Ishikawa (cell line): ENCODE measurements at regions not wholly inside any gene's neighbourhood (a gene's known extent, or its start where the extent isn't known, plus 50 kb on each side); places are given as distances from the start of the nearest gene placed in this dataset.

Experiments used
- CEBPB ChIP-seq: IDR thresholded peaks from 2 replicates; pipeline ENCODE4 v1.6.1; 2012
- CREB1 ChIP-seq: IDR thresholded peaks from 2 replicates; pipeline ENCODE4 v1.6.1; 2012; ENCODE audit warnings: low read depth
- EGR1 ChIP-seq: IDR thresholded peaks from 2 replicates; pipeline ENCODE4 v1.6.1; 2012
- EP300 ChIP-seq: IDR thresholded peaks from 2 replicates; pipeline ENCODE4 v1.6.1; 2012; ENCODE audit warnings: borderline replicate concordance
- FOXM1 ChIP-seq: IDR thresholded peaks from 2 replicates; pipeline ENCODE4 v1.6.1; 2012; ENCODE audit warnings: low read depth, borderline replicate concordance
- NFIC ChIP-seq: IDR thresholded peaks from 2 replicates; pipeline ENCODE4 v1.6.1; 2012
- RAD21 ChIP-seq: IDR thresholded peaks from 2 replicates; pipeline ENCODE4 v1.6.1; 2012; ENCODE audit warnings: low read depth
- TAF1 ChIP-seq: IDR thresholded peaks from 2 replicates; pipeline ENCODE4 v1.6.1; 2012; ENCODE audit warnings: low read depth, mild to moderate bottlenecking
- TCF12 ChIP-seq: IDR thresholded peaks from 2 replicates; pipeline ENCODE4 v1.6.1; 2012; ENCODE audit warnings: low read depth
- TEAD4 ChIP-seq: IDR thresholded peaks from 2 replicates; pipeline ENCODE4 v1.6.1; 2012
- YY1 ChIP-seq: IDR thresholded peaks from 2 replicates; pipeline ENCODE4 v1.6.1; 2012; ENCODE audit warnings: low read depth
- ZBTB7A ChIP-seq: IDR thresholded peaks from 2 replicates; pipeline ENCODE4 v1.6.1; 2012; ENCODE audit warnings: low read depth
- TF ChIP-seq, protein P1 (sequence below): IDR thresholded peaks from 2 replicates; pipeline ENCODE4 v1.6.1; 2012
- TF ChIP-seq, protein P2 (sequence below): IDR thresholded peaks from 2 replicates; pipeline ENCODE4 v1.6.1; 2012
- TF ChIP-seq, protein P3 (sequence below): IDR thresholded peaks from 2 replicates; pipeline ENCODE4 v1.6.1; 2012; ENCODE audit warnings: low read depth, mild to moderate bottlenecking

DNA sequence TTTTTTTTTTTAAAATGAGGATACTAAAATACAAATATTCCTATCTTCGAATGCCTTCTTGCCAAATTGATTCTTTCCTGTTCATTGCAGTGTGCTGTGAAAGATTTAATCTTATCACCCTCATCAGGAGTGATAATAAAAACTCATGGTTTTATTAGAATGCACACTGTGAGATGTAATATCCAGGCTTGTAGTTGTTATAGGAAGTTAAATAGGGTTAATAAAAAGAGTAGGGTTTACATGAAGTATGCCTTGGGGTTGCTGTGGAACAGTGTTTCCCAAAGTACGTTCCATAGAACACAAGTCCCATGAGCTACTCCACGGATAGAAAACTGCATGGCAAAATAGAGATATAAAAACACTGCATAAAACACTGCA lies 191.9 kb downstream of the SPP2 start:
- TF ChIP-seq EGR1 (no peak), TAF1 (no peak), CREB1 (no peak), FOXM1 (no peak), TEAD4 (no peak)
- TF ChIP-seq, protein P1, sequence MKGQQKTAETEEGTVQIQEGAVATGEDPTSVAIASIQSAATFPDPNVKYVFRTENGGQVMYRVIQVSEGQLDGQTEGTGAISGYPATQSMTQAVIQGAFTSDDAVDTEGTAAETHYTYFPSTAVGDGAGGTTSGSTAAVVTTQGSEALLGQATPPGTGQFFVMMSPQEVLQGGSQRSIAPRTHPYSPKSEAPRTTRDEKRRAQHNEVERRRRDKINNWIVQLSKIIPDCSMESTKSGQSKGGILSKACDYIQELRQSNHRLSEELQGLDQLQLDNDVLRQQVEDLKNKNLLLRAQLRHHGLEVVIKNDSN = no peak

DNA sequence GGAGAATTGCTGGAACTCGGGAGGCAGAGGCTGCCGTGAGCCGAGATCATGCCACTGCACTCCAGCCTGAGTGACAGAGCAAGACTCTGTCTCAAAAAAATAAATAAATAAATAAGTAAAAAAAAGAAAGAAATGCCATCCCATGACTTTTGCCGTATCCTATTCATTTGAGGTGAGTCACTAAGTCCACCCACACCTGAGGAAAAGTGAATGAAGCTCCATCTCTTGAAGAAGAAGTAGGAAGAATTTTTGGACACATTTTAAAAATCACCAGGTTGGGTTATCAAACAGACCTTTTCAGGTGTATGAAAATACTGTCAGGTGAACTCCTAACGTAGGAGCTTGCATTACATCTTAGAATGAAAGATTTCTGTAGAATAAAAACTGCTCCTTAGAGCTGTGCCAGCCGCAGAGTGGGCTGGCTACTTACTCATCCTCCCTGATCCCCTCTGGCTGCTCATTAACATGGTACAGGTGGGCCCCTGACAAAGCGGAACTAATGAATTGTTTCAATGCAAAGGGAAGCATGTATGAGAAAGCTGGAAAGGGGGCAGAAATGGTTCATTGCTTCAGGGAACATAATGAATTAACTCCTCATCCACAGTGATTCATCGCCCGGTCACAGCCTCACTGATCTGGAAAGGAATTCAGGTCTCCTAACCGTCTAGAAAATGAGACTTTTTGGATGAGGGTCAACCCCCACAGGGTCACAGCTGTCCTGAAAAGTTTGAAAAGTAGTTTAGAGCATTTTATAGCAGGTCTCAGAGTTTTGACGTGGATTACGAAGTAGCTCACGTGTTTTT lies 191.4 kb downstream of the SPP2 start:
- TF ChIP-seq TCF12 = peak; percentile 100
- peak; percentile 53 for TF ChIP-seq CREB1
- TF ChIP-seq EP300 = peak; percentile 100
- TF ChIP-seq ZBTB7A = no peak
- TF ChIP-seq CEBPB = peak; percentile 58; the same call in 1 of the 2 replicates
- TF ChIP-seq FOXM1 = peak; percentile 99
- TF ChIP-seq, protein P1 = no peak
- no peak for TF ChIP-seq TAF1
- peak; percentile 98 for TF ChIP-seq TEAD4
- TF ChIP-seq, protein P2, sequence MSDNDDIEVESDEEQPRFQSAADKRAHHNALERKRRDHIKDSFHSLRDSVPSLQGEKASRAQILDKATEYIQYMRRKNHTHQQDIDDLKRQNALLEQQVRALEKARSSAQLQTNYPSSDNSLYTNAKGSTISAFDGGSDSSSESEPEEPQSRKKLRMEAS = peak; percentile 71; the same call in 1 of the 2 replicates
- TF ChIP-seq, protein P3, sequence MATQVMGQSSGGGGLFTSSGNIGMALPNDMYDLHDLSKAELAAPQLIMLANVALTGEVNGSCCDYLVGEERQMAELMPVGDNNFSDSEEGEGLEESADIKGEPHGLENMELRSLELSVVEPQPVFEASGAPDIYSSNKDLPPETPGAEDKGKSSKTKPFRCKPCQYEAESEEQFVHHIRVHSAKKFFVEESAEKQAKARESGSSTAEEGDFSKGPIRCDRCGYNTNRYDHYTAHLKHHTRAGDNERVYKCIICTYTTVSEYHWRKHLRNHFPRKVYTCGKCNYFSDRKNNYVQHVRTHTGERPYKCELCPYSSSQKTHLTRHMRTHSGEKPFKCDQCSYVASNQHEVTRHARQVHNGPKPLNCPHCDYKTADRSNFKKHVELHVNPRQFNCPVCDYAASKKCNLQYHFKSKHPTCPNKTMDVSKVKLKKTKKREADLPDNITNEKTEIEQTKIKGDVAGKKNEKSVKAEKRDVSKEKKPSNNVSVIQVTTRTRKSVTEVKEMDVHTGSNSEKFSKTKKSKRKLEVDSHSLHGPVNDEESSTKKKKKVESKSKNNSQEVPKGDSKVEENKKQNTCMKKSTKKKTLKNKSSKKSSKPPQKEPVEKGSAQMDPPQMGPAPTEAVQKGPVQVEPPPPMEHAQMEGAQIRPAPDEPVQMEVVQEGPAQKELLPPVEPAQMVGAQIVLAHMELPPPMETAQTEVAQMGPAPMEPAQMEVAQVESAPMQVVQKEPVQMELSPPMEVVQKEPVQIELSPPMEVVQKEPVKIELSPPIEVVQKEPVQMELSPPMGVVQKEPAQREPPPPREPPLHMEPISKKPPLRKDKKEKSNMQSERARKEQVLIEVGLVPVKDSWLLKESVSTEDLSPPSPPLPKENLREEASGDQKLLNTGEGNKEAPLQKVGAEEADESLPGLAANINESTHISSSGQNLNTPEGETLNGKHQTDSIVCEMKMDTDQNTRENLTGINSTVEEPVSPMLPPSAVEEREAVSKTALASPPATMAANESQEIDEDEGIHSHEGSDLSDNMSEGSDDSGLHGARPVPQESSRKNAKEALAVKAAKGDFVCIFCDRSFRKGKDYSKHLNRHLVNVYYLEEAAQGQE = no peak
- TF ChIP-seq EGR1 = 0 out of 2 replicates have a peak, but pooled peaks have one; percentile 21
- peak; percentile 98 for TF ChIP-seq NFIC
- 0 out of 2 replicates have a peak, but pooled peaks have one; percentile 39 for TF ChIP-seq YY1
- peak; percentile 39 for TF ChIP-seq RAD21

DNA sequence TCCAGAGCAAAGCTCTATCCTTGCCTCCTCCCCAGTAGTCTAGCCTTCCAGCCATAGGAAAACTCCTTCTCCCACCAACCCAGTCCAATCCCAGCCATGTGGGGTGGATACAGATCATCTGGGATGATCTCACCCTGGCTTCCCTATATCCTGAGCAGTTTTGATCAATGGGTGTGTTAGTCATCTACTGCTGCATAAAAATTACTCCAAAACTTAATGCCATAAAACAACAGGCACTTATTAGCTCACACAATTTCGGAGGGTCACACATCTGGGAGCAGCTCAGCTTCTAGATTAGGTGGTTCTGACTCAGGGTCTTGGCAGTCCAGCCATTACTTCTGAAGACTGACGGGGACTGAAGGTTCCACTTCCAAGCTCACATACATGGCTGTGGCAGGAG lies 190.4 kb downstream of the SPP2 start:
- TF ChIP-seq EP300 (no peak), FOXM1 (no peak), RAD21 (no peak), YY1 (no peak), EGR1 (no peak), TCF12 (no peak), CREB1 (no peak), ZBTB7A (no peak), TEAD4 (no peak), CEBPB (no peak), NFIC (no peak), TAF1 (no peak)
- TF ChIP-seq, protein P2 = no peak
- TF ChIP-seq, protein P3 = no peak
- TF ChIP-seq, protein P1 = no peak

DNA sequence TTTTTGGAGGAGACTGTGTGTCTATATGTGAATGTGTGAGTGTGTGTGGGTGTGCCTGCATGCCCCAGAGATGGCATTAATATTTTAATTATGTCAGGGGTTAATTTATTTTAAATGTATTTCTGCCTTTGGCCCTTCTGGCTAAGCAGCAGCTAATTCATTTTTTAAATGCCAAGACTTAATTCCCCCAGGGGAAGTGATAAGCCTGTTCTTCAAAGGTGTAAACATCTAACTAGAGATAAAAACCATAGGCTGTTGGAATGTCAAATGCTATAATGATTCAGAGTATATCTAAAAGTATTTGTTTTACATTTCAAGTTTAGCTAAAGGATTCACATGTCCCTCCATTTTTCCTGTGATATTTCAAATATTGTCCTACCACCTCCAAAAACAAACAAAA lies 184.7 kb downstream of the SPP2 start:
- no peak for TF ChIP-seq TEAD4
- TF ChIP-seq, protein P2 = no peak

DNA sequence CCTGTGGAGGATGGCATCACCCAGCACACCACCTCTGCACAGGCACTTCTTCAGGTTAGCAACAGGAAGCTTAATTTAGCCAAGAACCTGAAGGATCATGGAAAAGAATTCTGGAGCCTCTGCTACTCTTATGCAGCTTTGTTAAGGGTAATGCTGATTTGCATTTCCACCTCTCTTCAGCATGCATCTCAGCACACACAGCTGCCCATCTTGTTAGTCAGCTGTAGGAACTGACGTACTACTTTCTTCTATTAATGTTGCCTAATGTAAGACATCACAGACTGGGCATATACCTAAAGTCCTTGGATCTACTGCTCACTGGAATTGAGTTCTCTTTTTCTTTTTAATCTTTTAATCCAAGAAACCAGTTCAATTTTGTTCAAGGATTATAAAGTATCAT lies 181.0 kb downstream of the SPP2 start:
- TF ChIP-seq YY1 (no peak), RAD21 (no peak), TEAD4 (no peak), EGR1 (no peak), TAF1 (no peak), CREB1 (no peak)

DNA sequence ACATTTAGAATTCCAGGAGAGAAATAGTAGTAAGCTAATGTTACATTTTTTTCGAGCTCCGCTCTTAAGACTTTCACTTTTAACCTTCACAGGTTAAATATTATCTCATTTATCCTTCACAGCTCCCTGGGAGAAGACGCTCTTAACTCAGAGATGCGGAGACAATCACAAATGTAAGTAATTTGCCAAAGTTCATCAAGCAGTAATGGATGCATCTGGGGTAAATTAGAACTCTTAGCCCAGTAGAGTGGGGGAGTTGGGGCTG lies 168.5 kb downstream of the SPP2 start:
- TF ChIP-seq YY1 (no peak), TCF12 (no peak), ZBTB7A (no peak), FOXM1 (no peak), EGR1 (no peak), TEAD4 (no peak), CREB1 (no peak), CEBPB (no peak), EP300 (no peak), NFIC (no peak), RAD21 (no peak)
- TF ChIP-seq, protein P1 = no peak
- TF ChIP-seq, protein P2 = no peak
